Fibroblast of mammary gland (primary cell): ENCODE measurements at regions not wholly inside any gene's neighbourhood (a gene's known extent, or its start where the extent isn't known, plus 50 kb on each side); places are given as distances from the start of the nearest gene placed in this dataset.

Experiments used
- DNase-seq: peaks from one replicate; pipeline ENCODE4 v3.0.0-alpha.2; 2010; ENCODE audit warnings: low read depth
- H3K4me3 ChIP-seq: 2 replicates; pipeline ENCODE4 v1.5.1; 2011; ENCODE audit warnings: low read depth, mild to moderate bottlenecking, low read length, moderate library complexity; ENCODE audit not compliant: control insufficient read depth
- TF ChIP-seq, protein P1 (sequence below): conservative IDR thresholded peaks from 2 replicates; pipeline ENCODE4 v1.5.1; 2011; ENCODE audit warnings: low read depth, low read length, inconsistent platforms; ENCODE audit not compliant: control insufficient read depth, insufficient read depth

DNA sequence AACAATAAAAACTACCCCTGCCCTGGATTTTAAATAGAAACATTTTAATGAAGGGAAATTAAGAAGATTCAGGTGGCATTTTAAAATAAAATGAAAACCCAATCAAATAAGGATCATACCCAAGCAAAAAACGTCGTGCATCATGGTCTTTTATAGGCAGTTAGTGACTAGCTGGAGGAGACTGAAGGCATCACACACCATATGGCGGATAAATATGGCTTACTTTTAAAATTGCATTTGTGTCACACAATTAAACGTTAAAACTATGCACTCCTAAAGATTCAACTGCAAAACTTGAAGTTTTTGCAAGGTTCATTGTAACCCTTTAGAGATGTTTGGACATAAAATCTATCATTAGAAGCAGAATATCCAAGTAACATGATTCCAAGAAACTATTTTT lies 200.1 kb upstream of the NRG3 start:
- TF ChIP-seq, protein P1, sequence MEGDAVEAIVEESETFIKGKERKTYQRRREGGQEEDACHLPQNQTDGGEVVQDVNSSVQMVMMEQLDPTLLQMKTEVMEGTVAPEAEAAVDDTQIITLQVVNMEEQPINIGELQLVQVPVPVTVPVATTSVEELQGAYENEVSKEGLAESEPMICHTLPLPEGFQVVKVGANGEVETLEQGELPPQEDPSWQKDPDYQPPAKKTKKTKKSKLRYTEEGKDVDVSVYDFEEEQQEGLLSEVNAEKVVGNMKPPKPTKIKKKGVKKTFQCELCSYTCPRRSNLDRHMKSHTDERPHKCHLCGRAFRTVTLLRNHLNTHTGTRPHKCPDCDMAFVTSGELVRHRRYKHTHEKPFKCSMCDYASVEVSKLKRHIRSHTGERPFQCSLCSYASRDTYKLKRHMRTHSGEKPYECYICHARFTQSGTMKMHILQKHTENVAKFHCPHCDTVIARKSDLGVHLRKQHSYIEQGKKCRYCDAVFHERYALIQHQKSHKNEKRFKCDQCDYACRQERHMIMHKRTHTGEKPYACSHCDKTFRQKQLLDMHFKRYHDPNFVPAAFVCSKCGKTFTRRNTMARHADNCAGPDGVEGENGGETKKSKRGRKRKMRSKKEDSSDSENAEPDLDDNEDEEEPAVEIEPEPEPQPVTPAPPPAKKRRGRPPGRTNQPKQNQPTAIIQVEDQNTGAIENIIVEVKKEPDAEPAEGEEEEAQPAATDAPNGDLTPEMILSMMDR, result no peak
- no peak for DNase-seq
- no peak overlapping the region for H3K4me3 ChIP-seq

DNA sequence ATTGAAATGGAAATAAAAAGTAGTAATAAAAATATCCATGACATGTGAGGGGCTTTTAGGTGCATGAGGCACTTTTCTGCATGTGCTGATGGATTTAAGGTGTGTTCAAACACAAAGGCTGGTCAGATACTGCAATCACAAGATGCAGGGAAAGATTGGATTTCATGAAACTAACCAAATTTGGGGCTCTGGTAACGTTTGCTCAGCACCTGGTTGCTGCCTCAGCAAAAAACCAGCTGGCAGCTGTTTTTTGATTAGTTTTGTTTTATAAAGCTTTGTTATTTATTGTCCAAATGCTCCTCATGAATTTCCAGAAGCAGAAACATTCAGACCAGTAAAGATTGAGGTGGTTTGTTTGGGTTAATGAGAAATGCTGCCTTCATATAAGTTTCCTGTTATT lies 195.7 kb upstream of the NRG3 start:
- DNase-seq, result no peak
- no peak overlapping the region for H3K4me3 ChIP-seq
- TF ChIP-seq, protein P1, result no peak

DNA sequence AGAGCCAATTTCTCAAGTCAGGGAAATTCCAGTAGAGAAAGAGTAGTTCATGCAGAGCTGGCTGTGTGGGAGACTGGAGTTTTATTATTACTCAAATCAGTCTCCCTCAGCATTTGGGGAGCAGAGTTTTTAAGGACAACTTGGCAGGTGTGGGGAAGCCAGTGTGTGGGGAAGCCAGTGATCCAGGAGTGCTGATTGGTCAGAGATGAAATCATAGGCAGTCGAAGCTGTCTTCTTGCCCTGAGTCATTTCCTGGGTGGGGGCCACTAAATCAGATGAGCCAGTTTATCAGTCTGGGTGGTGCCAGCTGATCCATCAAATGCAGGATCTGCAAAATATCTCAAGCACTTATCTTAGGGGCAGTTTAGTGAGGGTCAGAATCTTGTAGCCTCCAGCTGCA lies 194.6 kb upstream of the NRG3 start:
- TF ChIP-seq, protein P1, result no peak
- DNase-seq, result no peak
- H3K4me3 ChIP-seq, result no peak overlapping the region

DNA sequence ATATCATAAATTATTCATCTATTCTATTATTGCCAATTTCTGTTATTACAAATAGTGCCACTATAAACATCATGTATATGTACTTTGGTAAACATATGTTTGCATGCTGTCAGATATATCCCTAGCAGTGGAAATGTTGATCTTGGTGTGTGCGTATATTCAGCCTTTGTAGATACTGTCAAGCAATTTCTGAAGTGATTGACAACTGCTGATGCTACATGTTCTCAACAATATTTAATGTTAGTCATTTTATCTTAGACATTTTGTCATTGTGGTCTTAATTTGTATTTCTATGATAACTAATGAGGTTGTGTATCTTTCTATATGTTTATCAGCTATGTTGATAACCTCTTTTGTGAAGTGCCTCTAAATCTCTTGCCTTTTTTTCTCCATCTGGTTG lies 186.5 kb upstream of the NRG3 start:
- DNase-seq, result no peak
- no peak overlapping the region for H3K4me3 ChIP-seq
- TF ChIP-seq, protein P1, result no peak

DNA sequence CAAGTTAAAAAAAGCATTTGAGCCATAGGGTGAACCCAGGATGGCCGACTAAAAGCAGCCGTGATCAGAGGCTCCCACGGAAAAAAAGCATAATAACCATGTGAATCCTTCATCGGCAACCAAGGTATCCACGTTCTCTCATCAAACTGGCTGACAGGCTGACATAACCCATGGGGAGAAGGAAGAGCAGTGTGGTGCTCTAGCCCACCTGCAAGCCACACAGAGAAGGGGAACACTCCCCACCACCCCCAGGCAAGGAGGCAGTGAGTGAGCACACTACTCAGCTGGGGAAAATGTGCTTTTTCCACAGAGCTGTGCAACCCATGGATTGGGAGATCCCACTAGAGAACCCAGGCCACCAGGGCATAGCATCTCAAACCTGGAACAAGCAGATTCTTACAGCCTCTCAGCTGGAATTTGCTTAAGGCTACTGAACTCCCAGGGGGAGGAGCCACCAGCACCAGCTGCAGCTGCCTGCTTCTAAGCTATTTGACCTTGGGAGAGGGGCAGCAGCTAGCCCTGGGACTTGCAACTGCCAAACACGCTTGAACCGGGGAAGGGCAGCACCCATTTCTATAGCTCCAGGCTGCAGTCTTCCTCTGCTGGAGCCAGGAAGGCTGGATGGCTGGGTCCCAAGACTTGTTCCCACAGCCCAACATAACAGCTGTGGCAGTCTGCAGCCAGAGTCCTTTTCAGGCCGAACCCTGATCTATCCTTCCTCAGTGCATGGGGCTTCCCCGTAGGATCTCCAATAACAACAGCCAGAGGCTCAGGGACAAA lies 178.2 kb upstream of the NRG3 start:
- H3K4me3 ChIP-seq, result no peak overlapping the region
- TF ChIP-seq, protein P1, result no peak
- no peak for DNase-seq

DNA sequence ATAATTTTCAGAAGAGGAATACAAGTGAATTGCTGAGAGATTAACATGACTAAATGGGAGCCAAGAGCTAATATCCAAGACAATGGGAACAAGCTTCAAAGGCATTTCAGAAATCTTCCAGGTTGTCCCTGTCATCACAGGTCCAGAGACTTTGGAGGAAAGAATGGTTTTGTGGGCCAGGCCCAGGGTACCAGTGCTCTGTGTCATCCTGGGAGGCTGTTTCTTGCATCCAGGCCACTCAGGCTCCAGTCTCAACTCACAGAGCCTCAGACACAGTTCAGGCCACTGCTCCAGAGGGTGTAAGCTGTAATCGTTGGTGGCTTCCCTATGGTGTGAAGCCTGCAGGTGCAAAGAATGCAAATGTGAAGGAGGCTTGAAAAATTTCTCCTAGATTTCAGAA lies 170.4 kb upstream of the NRG3 start:
- DNase-seq, result no peak
- no peak overlapping the region for H3K4me3 ChIP-seq
- TF ChIP-seq, protein P1, result no peak
